ENCODE measurements at regions not wholly inside any gene's neighbourhood (a gene's known extent, or its start where the extent isn't known, plus 50 kb on each side); places are given as distances from the start of the nearest gene placed in this dataset.

DNA sequence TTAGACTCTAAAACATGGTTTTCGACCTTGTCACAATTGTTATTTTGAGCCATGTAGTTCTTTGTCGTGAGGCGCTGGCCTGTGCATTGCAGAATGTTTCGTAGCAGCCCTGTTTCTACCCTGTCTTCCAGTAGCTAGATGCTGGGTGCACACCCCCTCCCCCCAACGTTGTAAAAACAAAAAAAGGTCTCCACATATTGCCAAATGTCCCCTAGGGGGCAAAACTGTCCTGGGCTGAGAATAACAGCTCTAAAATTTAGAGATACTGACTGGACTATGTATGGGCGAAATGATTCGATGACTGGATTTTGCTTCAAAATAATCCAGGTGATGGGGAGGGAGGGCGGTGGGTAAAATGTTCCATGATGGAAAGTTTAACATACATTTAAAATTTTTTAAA, 126.1 kb upstream of the FUT8 start:
- no peak overlapping the region for H3K23ac ChIP-seq (ENCODE audit: low read depth, low read length)
- ChIA-PET CTCF (no interaction called here), POLR2A (ENCODE audit: unreplicated experiment) (interaction anchor here (0.6 kb wide), 1 partner anchor 180 kb away, joined by 30 read pairs; no protein-coding TSS in a partner anchor)
- H3K27me3 ChIP-seq (ENCODE audit: control insufficient read depth, insufficient read depth, low read length), result no peaks in the 10 kb centered on the region
- H2BK20ac ChIP-seq (ENCODE audit: low read depth, low read length), result no peak overlapping the region
- no peak overlapping the region for H4K8ac ChIP-seq (ENCODE audit: low read depth in 2 of 2, low read length in 2 of 2)
- BruUV-seq (replicated peaks), result no TSS peak
- no peak overlapping the region for H3K4ac ChIP-seq (ENCODE audit: low read depth, low read length)
- no peaks in the 10 kb centered on the region for H3K36me3 ChIP-seq (ENCODE audit: control insufficient read depth, insufficient read depth, low read length)
- no peak overlapping the region for H2BK120ac ChIP-seq (ENCODE audit: low read depth, low read length)
- H3K4me2 ChIP-seq (ENCODE audit: low read depth, low read length), result no peak overlapping the region
- no peaks in the 10 kb centered on the region for H3K79me1 ChIP-seq (ENCODE audit: low read depth in 1 of 2, low read length in 2 of 2)
- no peak overlapping the region for H2BK5ac ChIP-seq (ENCODE audit: low read depth, low read length, poor library complexity, severe bottlenecking)
- intact Hi-C loops (cut with micrococcal nuclease), result loop anchor here (5.0 kb wide), 1 partner anchor 671 kb away; no protein-coding TSS in a partner anchor
- no peaks in the 10 kb centered on the region for H3K9me3 ChIP-seq (ENCODE audit: control insufficient read depth, insufficient read depth, low read length)
- peaks cover 8% of the 10 kb centered on the region; the same call in 1 of the 2 replicates for H3K9me1 ChIP-seq (ENCODE audit: insufficient read depth, low read length)
- H2AK9ac ChIP-seq (replicated peaks; ENCODE audit: low read depth, low read length, poor library complexity), result no peak overlapping the region
- no peak overlapping the region for H3K56ac ChIP-seq (ENCODE audit: extremely low read depth, insufficient read depth, low read length)
- no peak overlapping the region for H3K4me3 ChIP-seq (ENCODE audit: insufficient read depth, low read depth, low read length)
- H2AK5ac ChIP-seq (ENCODE audit: low read depth, low read length), result no peak overlapping the region
- TF ChIP-seq, protein P1, sequence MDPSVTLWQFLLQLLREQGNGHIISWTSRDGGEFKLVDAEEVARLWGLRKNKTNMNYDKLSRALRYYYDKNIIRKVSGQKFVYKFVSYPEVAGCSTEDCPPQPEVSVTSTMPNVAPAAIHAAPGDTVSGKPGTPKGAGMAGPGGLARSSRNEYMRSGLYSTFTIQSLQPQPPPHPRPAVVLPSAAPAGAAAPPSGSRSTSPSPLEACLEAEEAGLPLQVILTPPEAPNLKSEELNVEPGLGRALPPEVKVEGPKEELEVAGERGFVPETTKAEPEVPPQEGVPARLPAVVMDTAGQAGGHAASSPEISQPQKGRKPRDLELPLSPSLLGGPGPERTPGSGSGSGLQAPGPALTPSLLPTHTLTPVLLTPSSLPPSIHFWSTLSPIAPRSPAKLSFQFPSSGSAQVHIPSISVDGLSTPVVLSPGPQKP (IDR thresholded peaks at IDR 0.05; ENCODE audit: borderline replicate concordance, low read depth, low read length), result no peak
- TF ChIP-seq CEBPB (IDR thresholded peaks at IDR 0.05; ENCODE audit: low read depth, low read length) (no peak), CHD1 (IDR thresholded peaks at IDR 0.05; ENCODE audit: low read depth, low read length) (no peak), RAD21 (IDR thresholded peaks at IDR 0.05; ENCODE audit: low read length) (no peak), MXI1 (IDR thresholded peaks at IDR 0.05; ENCODE audit: borderline replicate concordance, low read depth, low read length) (no peak), RFX5 (IDR thresholded peaks at IDR 0.05; ENCODE audit: low read depth, low read length) (no peak), SMC3 (IDR thresholded peaks at IDR 0.05; ENCODE audit: low read depth, low read length) (no peak)
- TF ChIP-seq, protein P2, sequence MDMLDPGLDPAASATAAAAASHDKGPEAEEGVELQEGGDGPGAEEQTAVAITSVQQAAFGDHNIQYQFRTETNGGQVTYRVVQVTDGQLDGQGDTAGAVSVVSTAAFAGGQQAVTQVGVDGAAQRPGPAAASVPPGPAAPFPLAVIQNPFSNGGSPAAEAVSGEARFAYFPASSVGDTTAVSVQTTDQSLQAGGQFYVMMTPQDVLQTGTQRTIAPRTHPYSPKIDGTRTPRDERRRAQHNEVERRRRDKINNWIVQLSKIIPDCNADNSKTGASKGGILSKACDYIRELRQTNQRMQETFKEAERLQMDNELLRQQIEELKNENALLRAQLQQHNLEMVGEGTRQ (IDR thresholded peaks at IDR 0.05; ENCODE audit: low read depth, low read length), result no peak
- peaks cover 7% of the 10 kb centered on the region for H3K4me1 ChIP-seq (ENCODE audit: control insufficient read depth, insufficient read depth, low read length)
- ATAC-seq (ENCODE audit: low read depth) (no peak), DNase-seq (no peak)
- no peak overlapping the region for H3K18ac ChIP-seq (ENCODE audit: low read depth, low read length)
- no peak overlapping the region for H3K14ac ChIP-seq (replicated peaks; ENCODE audit: low read depth, low read length)
- in situ Hi-C loops (cut with MboI; ENCODE audit: low sequenced_read_pairs), result no loop called here
- H4K91ac ChIP-seq (ENCODE audit: insufficient read depth, low read depth, low read length), result no peak overlapping the region
- no peak overlapping the region for H3K9ac ChIP-seq (ENCODE audit: low read depth, low read length)
- dilution Hi-C loops (cut with HindIII; ENCODE audit: low sequenced_read_pairs, unreplicated experiment), result no loop called here
- H4K5ac ChIP-seq (ENCODE audit: low read depth, low read length), result no peak overlapping the region
- H2BK15ac ChIP-seq (ENCODE audit: low read depth, low read length), result no peak overlapping the region
- no peak overlapping the region for H2AFZ ChIP-seq (replicated peaks; ENCODE audit: low read length, poor library complexity)
- H4K20me1 ChIP-seq (ENCODE audit: insufficient read depth, low read length), result no peaks in the 10 kb centered on the region
- H3K27ac ChIP-seq (ENCODE audit: insufficient read depth, low read length), result no peak overlapping the region
- 93% methylated on average over 4 of the region's 8 CpGs; no CpG with 5 or more reads in 1 of the 2 experiments for WGBS, 2 experiments (ENCODE audit: extremely low coverage in 2 of 2, insufficient read length in 1 of 2)

Data from IMR-90 (cell line).